HG02885 (cell line): ENCODE measurements at regions not wholly inside any gene's neighbourhood (a gene's known extent, or its start where the extent isn't known, plus 50 kb on each side); places are given as distances from the start of the nearest gene placed in this dataset.

ENCODE experiments used
- ATAC-seq: cut with Tn5 transposase; IDR thresholded peaks from one replicate; pipeline ENCODE4 v1.9.1; 2021; ENCODE audit warnings: mild to moderate bottlenecking; ENCODE audit not compliant: unreplicated experiment, poor library complexity

GRCh38 chr6:91560409-91560808 is 973.5 kb upstream of the MAP3K7 start:
- no peak for ATAC-seq

DNA sequence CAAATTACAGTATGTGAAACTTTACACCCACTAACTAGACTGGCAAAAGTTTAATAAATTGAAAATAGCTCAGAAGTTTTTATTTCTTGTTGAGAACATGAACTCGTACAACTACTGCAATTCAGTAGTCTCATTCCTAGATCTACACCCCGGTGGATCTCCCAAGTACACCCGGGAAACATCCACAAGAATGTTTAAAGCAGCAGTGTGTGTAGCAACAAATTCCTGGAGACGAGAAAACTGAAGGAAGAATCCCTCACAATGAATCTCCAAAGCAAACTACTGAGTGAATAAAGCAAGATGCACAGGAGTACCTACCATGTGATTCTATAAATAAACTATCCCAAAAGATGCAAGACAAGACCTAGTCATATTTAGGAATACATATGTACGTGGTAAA is 954.0 kb upstream of the MAP3K7 start:
- no peak for ATAC-seq

- ATAC-seq: no peak
Observed at GRCh38 chr6:91539456-91539855, 952.6 kb upstream of the MAP3K7 start.

GRCh38 chr6:91538622-91539021 is 951.8 kb upstream of the MAP3K7 start:
- ATAC-seq: no peak

GRCh38 chr6:91534614-91535013 is 947.7 kb upstream of the MAP3K7 start:
- no peak for ATAC-seq

- ATAC-seq: no peak
Observed at GRCh38 chr6:91523511-91523910, 936.6 kb upstream of the MAP3K7 start.

- no peak for ATAC-seq
Observed at GRCh38 chr6:91521999-91522398, 935.1 kb upstream of the MAP3K7 start.

GRCh38 chr6:91509711-91510110 is 922.8 kb upstream of the MAP3K7 start:
- ATAC-seq: no peak

GRCh38 chr6:91509039-91509438 is 922.2 kb upstream of the MAP3K7 start:
- ATAC-seq: no peak

DNA sequence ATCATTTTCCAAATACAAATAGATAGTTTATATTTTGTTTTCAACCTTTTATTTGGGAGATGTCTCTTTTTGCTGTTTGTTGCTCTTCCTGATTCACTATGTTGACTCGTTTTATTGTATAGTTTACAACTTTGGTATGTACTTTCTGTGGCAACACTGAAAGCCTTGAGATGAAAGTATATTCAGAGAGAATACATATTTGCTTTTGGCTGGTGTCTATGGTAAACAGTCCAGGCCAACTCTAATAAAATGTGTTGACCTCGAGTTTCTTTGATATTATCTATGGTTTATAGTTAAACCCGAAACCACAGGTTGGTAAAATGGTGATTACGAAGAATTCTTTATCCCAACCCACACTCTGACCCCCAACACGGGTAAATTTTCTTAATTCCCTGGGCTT is 919.6 kb upstream of the MAP3K7 start:
- no peak for ATAC-seq

- ATAC-seq: no peak
Observed at GRCh38 chr6:91505199-91505598, 918.3 kb upstream of the MAP3K7 start.

- ATAC-seq: no peak
Observed at GRCh38 chr6:91501930-91502329, 915.1 kb upstream of the MAP3K7 start.

GRCh38 chr6:91500689-91501303 is 913.9 kb upstream of the MAP3K7 start:
- no peak for ATAC-seq

DNA sequence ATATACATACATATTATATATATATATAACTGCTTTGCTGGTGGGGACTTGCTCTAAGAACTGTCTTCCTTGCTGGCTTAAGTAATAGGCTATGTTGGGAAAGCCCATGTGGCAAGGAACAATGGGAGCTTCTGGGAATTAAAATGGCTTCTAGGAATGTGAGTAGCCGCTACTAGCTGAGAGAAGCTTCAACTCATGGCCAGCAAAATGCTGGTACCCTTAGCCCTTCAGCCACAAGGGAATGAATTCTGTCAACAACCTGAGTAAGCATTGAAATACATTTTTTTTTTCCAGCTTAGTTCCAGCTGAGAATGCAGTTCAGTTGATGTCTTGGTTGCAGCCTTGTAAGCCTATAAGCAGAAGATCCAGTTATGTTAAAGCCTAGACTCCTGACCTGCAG is 911.7 kb upstream of the MAP3K7 start:
- no peak for ATAC-seq

DNA sequence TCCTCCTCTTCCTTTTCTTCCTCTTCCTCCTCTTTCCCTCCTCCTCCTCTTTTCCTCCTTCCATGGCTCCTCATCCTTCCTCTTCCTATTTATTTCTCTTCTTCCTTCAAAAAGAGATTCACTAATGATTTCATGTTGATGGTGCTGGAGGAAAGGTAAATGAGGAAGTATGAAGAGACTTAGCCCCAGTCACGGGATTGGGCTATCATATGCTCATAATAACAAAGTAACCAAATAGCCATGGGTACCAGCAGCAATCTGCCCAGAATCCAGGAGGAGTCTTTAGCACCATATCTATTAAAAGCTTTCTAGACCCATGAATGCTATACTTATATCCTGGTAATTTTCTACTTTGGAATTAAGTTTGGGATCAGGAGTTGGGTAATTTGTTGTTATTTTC is 910.9 kb upstream of the MAP3K7 start:
- no peak for ATAC-seq

DNA sequence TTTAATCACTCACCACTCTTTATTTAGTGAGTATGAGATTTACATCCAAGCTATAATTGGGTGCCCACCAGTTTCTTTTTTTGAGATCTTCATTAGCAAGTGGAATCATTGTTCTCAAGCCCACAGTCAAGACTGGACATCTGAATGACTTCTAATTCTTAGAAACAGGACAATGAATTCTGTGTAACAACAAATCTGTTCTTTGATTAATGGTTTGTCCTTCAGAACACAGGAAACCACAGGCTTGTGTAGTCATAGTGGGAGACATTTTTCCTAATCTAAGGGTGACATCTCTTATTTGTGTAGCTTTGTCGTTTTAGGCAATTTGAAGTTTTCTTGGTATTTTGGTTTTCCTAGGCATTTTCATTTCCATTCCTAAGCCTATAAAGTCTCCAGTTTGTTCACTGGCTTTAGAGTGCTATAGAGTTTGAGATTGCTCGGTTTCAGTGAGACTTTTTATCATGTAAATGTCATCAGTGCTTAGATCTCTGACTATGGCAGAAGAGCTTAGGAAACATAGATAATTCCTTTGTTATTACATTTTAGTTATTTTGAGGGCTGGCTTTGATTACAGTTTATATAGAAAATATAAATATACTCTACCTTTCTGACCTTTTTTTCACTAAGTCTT is 903.9 kb upstream of the MAP3K7 start:
- no peak for ATAC-seq

- no peak for ATAC-seq
Observed at GRCh38 chr6:91487696-91488392, 901.0 kb upstream of the MAP3K7 start.

DNA sequence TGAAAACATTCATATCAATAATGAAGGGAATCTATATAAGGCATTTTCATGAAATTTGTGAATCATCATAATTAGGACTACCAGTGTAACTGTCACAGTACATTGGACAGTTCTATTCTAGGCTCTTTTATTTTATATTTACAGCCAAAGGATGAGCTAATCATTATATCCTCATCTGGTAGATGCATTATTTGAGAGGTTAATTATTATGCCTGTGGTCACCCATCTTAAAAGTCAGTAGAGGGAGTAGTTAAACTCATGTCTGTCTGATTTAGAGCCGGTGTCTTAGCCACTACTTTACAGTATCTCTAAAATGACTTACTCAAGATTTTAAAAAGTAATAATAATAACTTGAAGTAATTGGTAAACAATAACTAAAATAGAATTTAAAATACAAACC is 899.3 kb upstream of the MAP3K7 start:
- ATAC-seq: no peak

DNA sequence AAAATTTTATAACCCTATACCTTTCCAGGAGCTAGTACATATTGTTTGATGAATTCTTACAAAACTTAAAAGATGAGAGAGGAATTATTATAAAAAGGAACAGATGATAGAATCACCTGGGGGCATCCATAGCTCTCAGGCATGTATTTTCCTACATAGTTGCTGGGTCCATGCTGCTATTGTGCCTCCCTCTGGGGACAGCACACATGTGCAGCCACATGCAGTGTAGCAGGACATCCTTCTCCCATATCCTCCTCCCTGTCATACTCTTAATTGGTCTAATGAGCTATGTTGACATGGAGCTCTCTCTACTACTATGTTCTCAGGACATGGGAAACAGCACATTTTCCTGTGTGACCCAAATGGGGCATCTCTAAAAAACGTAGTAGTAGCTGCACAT is 898.2 kb upstream of the MAP3K7 start:
- ATAC-seq: no peak

DNA sequence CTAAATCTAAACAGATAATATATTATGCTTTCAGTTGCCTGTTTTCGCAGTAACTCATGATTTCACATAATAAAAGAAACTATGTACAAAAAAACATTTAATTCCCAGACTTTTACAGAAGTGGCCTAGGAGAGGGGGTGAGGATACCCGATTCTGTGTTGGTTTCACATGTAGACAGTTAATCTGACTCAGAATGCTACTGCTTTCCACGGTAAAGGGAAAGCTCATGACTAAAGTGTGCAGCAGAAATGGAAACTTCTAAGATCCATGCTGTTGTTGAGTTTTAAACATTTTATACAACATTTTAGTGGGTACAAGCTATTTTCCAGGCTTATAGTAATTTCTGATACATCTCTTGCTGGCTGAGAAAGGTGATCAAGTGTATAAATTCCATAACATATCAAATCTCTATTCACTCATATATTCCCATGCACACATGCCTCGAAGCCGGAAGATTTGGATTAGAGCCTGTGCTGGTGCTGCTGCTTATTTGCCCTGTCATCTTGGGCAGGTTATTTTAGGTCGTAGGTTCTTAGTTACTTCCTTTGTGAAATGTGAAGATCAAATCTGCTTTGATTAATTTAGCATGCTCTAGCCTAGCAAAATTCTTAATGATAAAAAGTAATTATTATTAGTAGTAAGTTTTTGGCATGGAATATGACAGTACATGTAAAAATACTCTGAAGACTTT is 896.7 kb upstream of the MAP3K7 start:
- no peak for ATAC-seq

DNA sequence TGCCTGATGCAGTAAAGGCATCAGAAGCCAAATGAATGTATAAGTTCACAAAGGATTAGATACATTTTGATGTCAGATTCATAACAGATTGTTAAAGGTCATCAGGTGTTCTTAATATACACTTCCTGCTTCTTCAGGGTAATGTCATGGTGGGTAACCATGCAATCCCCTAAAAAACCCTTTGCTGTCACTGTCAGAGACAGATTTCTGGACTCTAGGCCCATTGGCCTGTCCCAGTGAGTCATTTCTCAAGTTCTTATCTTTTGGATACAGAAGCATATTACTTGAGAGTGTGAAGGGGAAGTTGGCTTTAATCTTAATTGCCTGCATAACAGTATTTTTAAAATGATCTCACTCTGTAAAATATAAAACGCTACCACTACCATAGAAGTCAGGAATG is 895.6 kb upstream of the MAP3K7 start:
- ATAC-seq: peak; percentile 73
